ENCODE measurements at regions not wholly inside any gene's neighbourhood (a gene's known extent, or its start where the extent isn't known, plus 50 kb on each side); places are given as distances from the start of the nearest gene placed in this dataset.

GRCh38 chr3:94323596-94323995 is 260.7 kb downstream of the NSUN3 start:
- Histone ChIP-seq H3K4me3 (no peak overlapping the region), H3K27me3 (no peaks in the 10 kb centered on the region), H3K9me3 (no peaks in the 10 kb centered on the region), H3K36me3 (replicated peaks in 1 of 2; ENCODE audit: insufficient read depth in 1 of 2, low read depth in 2 of 2) (no peaks in the 10 kb centered on the region), H3K27ac (no peak overlapping the region), H3K4me1 (no peaks in the 10 kb centered on the region)
- no peak for TF ChIP-seq CTCF (IDR thresholded peaks at IDR 0.05)
- TF ChIP-seq POLR2A (IDR thresholded peaks at IDR 0.05): no peak
- DNase-seq (no peak), ATAC-seq (no peak)
- intact Hi-C loops (cut with DNase I): no loop called here
- WGBS, 2 donors: 44 to 66% methylated on average over 2 of the region's 2 CpGs

DNA sequence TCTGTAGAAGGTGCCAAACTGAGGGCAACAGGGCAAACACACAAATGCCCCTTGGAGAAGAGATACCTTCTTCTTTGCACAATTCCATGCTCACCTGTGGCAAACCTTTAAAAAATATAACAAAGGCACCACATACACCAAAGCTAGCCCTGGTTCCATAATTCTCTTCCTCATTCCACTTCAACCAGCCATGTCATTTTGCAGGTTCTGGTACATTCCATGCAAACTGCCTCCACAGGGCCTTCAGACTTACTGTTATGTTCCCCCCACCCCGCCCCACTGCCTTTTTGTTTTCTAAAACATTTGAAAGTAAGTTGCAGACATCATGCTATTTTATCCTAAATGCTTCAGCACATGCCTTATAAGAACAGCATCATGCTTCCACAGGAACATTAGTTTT is 269.0 kb downstream of the NSUN3 start:
- Histone ChIP-seq H3K36me3 (replicated peaks in 1 of 2; ENCODE audit: insufficient read depth in 1 of 2, low read depth in 2 of 2) (no peaks in the 10 kb centered on the region), H3K27me3 (no peaks in the 10 kb centered on the region), H3K9me3 (no peaks in the 10 kb centered on the region), H3K4me3 (no peak overlapping the region), H3K4me1 (no peaks in the 10 kb centered on the region), H3K27ac (no peak overlapping the region)
- ATAC-seq: no peak
- TF ChIP-seq CTCF (IDR thresholded peaks at IDR 0.05): no peak
- no peak for TF ChIP-seq POLR2A (IDR thresholded peaks at IDR 0.05)
- intact Hi-C loops (cut with DNase I): no loop called here
- WGBS, 2 donors: 52 to 79% methylated on average over 1 of the region's 1 CpG
- DNase-seq: no peak

- no peak overlapping the region for H3K27ac ChIP-seq
- DNase-seq (peak in 1 of 4 donors; percentile 17), ATAC-seq (peak; percentile 72)
- WGBS, 2 donors: 33 to 50% methylated on average over 4 of the region's 4 CpGs
- no peaks in the 10 kb centered on the region for H3K4me1 ChIP-seq
- no peaks in the 10 kb centered on the region for H3K36me3 ChIP-seq (replicated peaks in 1 of 2; ENCODE audit: insufficient read depth in 1 of 2, low read depth in 2 of 2)
- intact Hi-C loops (cut with DNase I): no loop called here
- TF ChIP-seq POLR2A (IDR thresholded peaks at IDR 0.05) (no peak), CTCF (IDR thresholded peaks at IDR 0.05) (peak in 5 of 7 experiments; percentile 20 to 64 (median 58))
- no peaks in the 10 kb centered on the region for H3K27me3 ChIP-seq
- H3K9me3 ChIP-seq: no peaks in the 10 kb centered on the region
- no peak overlapping the region for H3K4me3 ChIP-seq
Observed at GRCh38 chr3:94336046-94336753, 273.3 kb downstream of the NSUN3 start.

DNA sequence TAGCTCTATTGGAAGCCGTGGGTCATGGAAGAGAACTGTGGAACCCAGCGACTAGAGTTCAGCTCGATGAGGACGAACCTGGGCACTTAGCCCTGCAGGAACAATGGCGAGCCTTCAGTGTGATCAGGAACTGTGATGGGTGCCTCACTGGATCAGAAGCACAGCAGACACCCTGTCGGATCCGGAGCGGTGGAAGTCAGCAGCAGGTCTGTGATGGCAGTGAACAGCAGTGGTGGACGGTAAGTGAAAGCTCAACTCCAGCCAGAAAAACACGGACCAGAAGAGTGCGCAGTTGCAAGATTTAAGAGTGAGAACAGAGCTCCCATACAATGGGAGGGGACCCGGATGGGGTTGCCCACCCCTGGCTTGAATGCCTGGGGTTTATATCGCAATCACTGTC is 282.2 kb downstream of the NSUN3 start:
- Histone ChIP-seq H3K9me3 (no peaks in the 10 kb centered on the region), H3K4me3 (no peak overlapping the region), H3K4me1 (no peaks in the 10 kb centered on the region), H3K27ac (no peak overlapping the region), H3K36me3 (replicated peaks in 1 of 2; ENCODE audit: insufficient read depth in 1 of 2, low read depth in 2 of 2) (no peaks in the 10 kb centered on the region), H3K27me3 (no peaks in the 10 kb centered on the region)
- TF ChIP-seq POLR2A (IDR thresholded peaks at IDR 0.05) (no peak), CTCF (IDR thresholded peaks at IDR 0.05) (no peak)
- DNase-seq (no peak), ATAC-seq (no peak)
- WGBS, 2 donors: 86% methylated on average over 13 of the region's 13 CpGs
- intact Hi-C loops (cut with DNase I): no loop called here

- no peaks in the 10 kb centered on the region for H3K9me3 ChIP-seq
- no peaks in the 10 kb centered on the region for H3K36me3 ChIP-seq (replicated peaks in 1 of 2; ENCODE audit: insufficient read depth in 1 of 2, low read depth in 2 of 2)
- no peaks in the 10 kb centered on the region for H3K27me3 ChIP-seq
- intact Hi-C loops (cut with DNase I): no loop called here
- ATAC-seq (no peak), DNase-seq (no peak)
- H3K4me3 ChIP-seq: no peak overlapping the region
- H3K27ac ChIP-seq: no peak overlapping the region
- WGBS, 2 donors: 43 to 64% methylated on average over 4 of the region's 4 CpGs
- TF ChIP-seq CTCF (IDR thresholded peaks at IDR 0.05) (no peak), POLR2A (IDR thresholded peaks at IDR 0.05) (no peak)
- H3K4me1 ChIP-seq: no peaks in the 10 kb centered on the region
Observed at GRCh38 chr3:94349310-94349878, 286.5 kb downstream of the NSUN3 start.

Data from body of pancreas (tissue), 4 donors.